ENCODE measurements at regions not wholly inside any gene's neighbourhood (a gene's known extent, or its start where the extent isn't known, plus 50 kb on each side); places are given as distances from the start of the nearest gene placed in this dataset.

DNA sequence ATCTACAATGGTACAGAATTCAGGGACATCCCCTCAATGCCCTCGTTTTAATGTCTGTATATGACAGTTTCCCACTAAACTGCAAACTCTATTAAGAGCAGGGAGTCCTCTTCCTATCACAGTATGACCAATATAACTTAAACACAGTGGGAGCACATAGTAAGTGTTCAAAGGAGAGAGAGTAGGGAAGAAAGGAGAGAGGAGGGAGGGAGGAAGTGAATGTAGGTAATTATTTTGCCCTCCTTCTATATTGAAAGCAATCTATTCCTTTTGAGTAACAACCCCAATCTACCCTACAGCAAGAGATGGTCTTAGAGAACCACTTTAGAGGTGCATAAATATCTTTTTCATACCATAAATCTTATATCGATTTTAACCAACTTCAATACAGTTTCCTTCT lies 121.4 kb downstream of the MRPL39 start:
- no peak for TF ChIP-seq EZH2 (IDR thresholded peaks at IDR 0.05; ENCODE audit: insufficient read depth, low read length)
- TF ChIP-seq CTCF (IDR thresholded peaks at IDR 0.05; ENCODE audit: insufficient read depth, low read depth, low read length), result no peak

All from astrocyte (in vitro differentiated cells and primary cell).